Medulla oblongata (tissue), 1 donor: ENCODE measurements at regions not wholly inside any gene's neighbourhood (a gene's known extent, or its start where the extent isn't known, plus 50 kb on each side); places are given as distances from the start of the nearest gene placed in this dataset.

ENCODE experiments used
- DNase-seq: peaks from one replicate; pipeline ENCODE4 v3.0.0-alpha.2; 2015; ENCODE audit errors: extremely low spot score

- DNase-seq = no peak
Measured at GRCh38 chr12:115577401-115577800, 700.1 kb downstream of the MED13L start.

GRCh38 chr12:115574826-115575225, 702.7 kb downstream of the MED13L start:
- DNase-seq = no peak

GRCh38 chr12:115572440-115572839, 705.1 kb downstream of the MED13L start:
- DNase-seq = peak; percentile 74

- DNase-seq = no peak
Measured at GRCh38 chr12:115571446-115571845, 706.0 kb downstream of the MED13L start.

- no peak for DNase-seq
Measured at GRCh38 chr12:115571027-115571426, 706.5 kb downstream of the MED13L start.

GRCh38 chr12:115570069-115570777, 707.3 kb downstream of the MED13L start:
- DNase-seq = no peak

GRCh38 chr12:115569345-115570068, 708.0 kb downstream of the MED13L start:
- DNase-seq = peak; percentile 63

- DNase-seq = no peak
Measured at GRCh38 chr12:115558281-115558680, 719.2 kb downstream of the MED13L start.

GRCh38 chr12:115553622-115554021, 723.9 kb downstream of the MED13L start:
- DNase-seq = no peak

- no peak for DNase-seq
Measured at GRCh38 chr12:115543269-115543668, 734.2 kb downstream of the MED13L start.

GRCh38 chr12:115542656-115543055, 734.8 kb downstream of the MED13L start:
- DNase-seq = no peak

GRCh38 chr12:115541891-115542421, 735.5 kb downstream of the MED13L start:
- no peak for DNase-seq

- DNase-seq = no peak
Measured at GRCh38 chr12:115528466-115528865, 749.0 kb downstream of the MED13L start.

- no peak for DNase-seq
Measured at GRCh38 chr12:115521771-115522409, 755.6 kb downstream of the MED13L start.

GRCh38 chr12:115519887-115520286, 757.6 kb downstream of the MED13L start:
- no peak for DNase-seq

GRCh38 chr12:115519359-115519758, 758.1 kb downstream of the MED13L start:
- no peak for DNase-seq

GRCh38 chr12:115517913-115518312, 759.6 kb downstream of the MED13L start:
- DNase-seq = no peak

GRCh38 chr12:115511986-115512711, 765.3 kb downstream of the MED13L start:
- no peak for DNase-seq

GRCh38 chr12:115511305-115511704, 766.2 kb downstream of the MED13L start:
- DNase-seq = no peak

- no peak for DNase-seq
Measured at GRCh38 chr12:115508990-115509389, 768.5 kb downstream of the MED13L start.

- DNase-seq = peak; percentile 89
Measured at GRCh38 chr12:115507951-115508722, 769.4 kb downstream of the MED13L start.
